ENCODE measurements at regions not wholly inside any gene's neighbourhood (a gene's known extent, or its start where the extent isn't known, plus 50 kb on each side); places are given as distances from the start of the nearest gene placed in this dataset.

- Histone ChIP-seq H3K4me1 (peaks cover 8% of the 10 kb centered on the region; the same call in 1 of the 2 replicates), H3K36me3 (ENCODE audit: control insufficient read depth, insufficient read depth, low read length) (no peaks in the 10 kb centered on the region), H3K27me3 (replicated peaks; ENCODE audit: control insufficient read depth, insufficient read depth, low read length) (no peaks in the 10 kb centered on the region), H3K9me3 (no peaks in the 10 kb centered on the region), H3K4me3 (ENCODE audit: low read depth, low read length) (no peak overlapping the region)
- DNase-seq = no peak
- ChIA-PET CTCF (no interaction called here), POLR2A (no interaction called here)
- TF ChIP-seq CTCF (IDR thresholded peaks at IDR 0.05; ENCODE audit: insufficient read depth in 1 of 2, low read depth in 1 of 2, low read length in 1 of 2, severe bottlenecking in 1 of 2, unreplicated experiment in 1 of 2) = no peak
- intact Hi-C loops (cut with micrococcal nuclease; ENCODE audit: unreplicated experiment) = loop anchor here (10.0 kb wide), 1 partner anchor 102 kb away; no protein-coding TSS in a partner anchor
- H3K27ac Mint-ChIP-seq (ENCODE audit: unreplicated experiment) = no peak overlapping the region
- peaks cover 26% of the 10 kb centered on the region for H3K27me3 Mint-ChIP-seq (ENCODE audit: insufficient read depth, unreplicated experiment)
- H3K9me3 Mint-ChIP-seq (ENCODE audit: unreplicated experiment) = no peaks in the 10 kb centered on the region
- BruUV-seq (replicated peaks) = no TSS peak
- no peak overlapping the region for H3K4me3 Mint-ChIP-seq (ENCODE audit: unreplicated experiment)
- H3K4me1 Mint-ChIP-seq (ENCODE audit: low read depth, unreplicated experiment) = no peaks in the 10 kb centered on the region
- no peaks in the 10 kb centered on the region for H3K36me3 Mint-ChIP-seq (ENCODE audit: insufficient read depth, unreplicated experiment)
These were observed 154.9 kb downstream of the OLFM1 start for GRCh38 chr9:135242406-135242805.

GRCh38 chr9:135243201-135244190 is 156.0 kb downstream of the OLFM1 start:
- no peaks in the 10 kb centered on the region for H3K9me3 Mint-ChIP-seq (ENCODE audit: unreplicated experiment)
- peaks cover 8% of the 10 kb centered on the region; the same call in 1 of the 2 replicates for H3K4me1 ChIP-seq
- no peaks in the 10 kb centered on the region for H3K36me3 Mint-ChIP-seq (ENCODE audit: insufficient read depth, unreplicated experiment)
- H3K4me3 Mint-ChIP-seq (ENCODE audit: unreplicated experiment) = no peak overlapping the region
- no peak overlapping the region for H3K4me3 ChIP-seq (ENCODE audit: low read depth, low read length)
- H3K27me3 Mint-ChIP-seq (ENCODE audit: insufficient read depth, unreplicated experiment) = peaks cover 26% of the 10 kb centered on the region
- no peak overlapping the region for H3K27ac Mint-ChIP-seq (ENCODE audit: unreplicated experiment)
- no peaks in the 10 kb centered on the region for H3K9me3 ChIP-seq
- DNase-seq = no peak
- no peaks in the 10 kb centered on the region for H3K36me3 ChIP-seq (ENCODE audit: control insufficient read depth, insufficient read depth, low read length)
- ChIA-PET CTCF (interaction anchor here (0.6 kb wide), 1 partner anchor 95 kb away, joined by 5 read pairs; no protein-coding TSS in a partner anchor), POLR2A (no interaction called here)
- no TSS peak for BruUV-seq (replicated peaks)
- H3K4me1 Mint-ChIP-seq (ENCODE audit: low read depth, unreplicated experiment) = no peaks in the 10 kb centered on the region
- no peaks in the 10 kb centered on the region for H3K27me3 ChIP-seq (replicated peaks; ENCODE audit: control insufficient read depth, insufficient read depth, low read length)
- TF ChIP-seq CTCF (IDR thresholded peaks at IDR 0.05; ENCODE audit: insufficient read depth in 1 of 2, low read depth in 1 of 2, low read length in 1 of 2, severe bottlenecking in 1 of 2, unreplicated experiment in 1 of 2) = no peak
- intact Hi-C loops (cut with micrococcal nuclease; ENCODE audit: unreplicated experiment) = loop anchor here (10.0 kb wide), 1 partner anchor 101 kb away; no protein-coding TSS in a partner anchor

GRCh38 chr9:135244271-135245221 is 157.1 kb downstream of the OLFM1 start:
- no TSS peak for BruUV-seq (replicated peaks)
- no peaks in the 10 kb centered on the region for H3K4me1 Mint-ChIP-seq (ENCODE audit: low read depth, unreplicated experiment)
- no peaks in the 10 kb centered on the region for H3K36me3 Mint-ChIP-seq (ENCODE audit: insufficient read depth, unreplicated experiment)
- POLR2A ChIA-PET = no interaction called here
- peaks cover 8% of the 10 kb centered on the region; the same call in 1 of the 2 replicates for H3K4me1 ChIP-seq
- H3K27me3 ChIP-seq (replicated peaks; ENCODE audit: control insufficient read depth, insufficient read depth, low read length) = no peaks in the 10 kb centered on the region
- intact Hi-C loops (cut with micrococcal nuclease; ENCODE audit: unreplicated experiment) = loop anchor here (10.0 kb wide), 1 partner anchor 100 kb away; no protein-coding TSS in a partner anchor
- CTCF ChIA-PET = interaction anchor here (0.5 to 0.6 kb wide), 2 partner anchors 132 to 249 kb away, joined by 3 to 4 read pairs; no protein-coding TSS in a partner anchor
- H3K9me3 ChIP-seq = no peaks in the 10 kb centered on the region
- TF ChIP-seq CTCF (IDR thresholded peaks at IDR 0.05; ENCODE audit: insufficient read depth in 1 of 2, low read depth in 1 of 2, low read length in 1 of 2, severe bottlenecking in 1 of 2, unreplicated experiment in 1 of 2) = no peak
- H3K9me3 Mint-ChIP-seq (ENCODE audit: unreplicated experiment) = no peaks in the 10 kb centered on the region
- no peak overlapping the region for H3K4me3 Mint-ChIP-seq (ENCODE audit: unreplicated experiment)
- DNase-seq = peak; percentile 44 to 52
- H3K27ac Mint-ChIP-seq (ENCODE audit: unreplicated experiment) = no peak overlapping the region
- H3K4me3 ChIP-seq (ENCODE audit: low read depth, low read length) = no peak overlapping the region
- H3K27me3 Mint-ChIP-seq (ENCODE audit: insufficient read depth, unreplicated experiment) = peaks cover 26% of the 10 kb centered on the region
- H3K36me3 ChIP-seq (ENCODE audit: control insufficient read depth, insufficient read depth, low read length) = no peaks in the 10 kb centered on the region

Data from Caco-2 (cell line).